NCI-H1694 (cell line): ENCODE measurements at regions not wholly inside any gene's neighbourhood (a gene's known extent, or its start where the extent isn't known, plus 50 kb on each side); places are given as distances from the start of the nearest gene placed in this dataset.
"Not testable (repeated sequence)": the region's sequence is repeated elsewhere in the genome, so short reads cannot be mapped to it uniquely, and the experiment has no call there.

Experiments
- DNase-seq: peaks from one replicate; lab custom pipeline; 2025; lab: John Stamatoyannopoulos, UW

DNA sequence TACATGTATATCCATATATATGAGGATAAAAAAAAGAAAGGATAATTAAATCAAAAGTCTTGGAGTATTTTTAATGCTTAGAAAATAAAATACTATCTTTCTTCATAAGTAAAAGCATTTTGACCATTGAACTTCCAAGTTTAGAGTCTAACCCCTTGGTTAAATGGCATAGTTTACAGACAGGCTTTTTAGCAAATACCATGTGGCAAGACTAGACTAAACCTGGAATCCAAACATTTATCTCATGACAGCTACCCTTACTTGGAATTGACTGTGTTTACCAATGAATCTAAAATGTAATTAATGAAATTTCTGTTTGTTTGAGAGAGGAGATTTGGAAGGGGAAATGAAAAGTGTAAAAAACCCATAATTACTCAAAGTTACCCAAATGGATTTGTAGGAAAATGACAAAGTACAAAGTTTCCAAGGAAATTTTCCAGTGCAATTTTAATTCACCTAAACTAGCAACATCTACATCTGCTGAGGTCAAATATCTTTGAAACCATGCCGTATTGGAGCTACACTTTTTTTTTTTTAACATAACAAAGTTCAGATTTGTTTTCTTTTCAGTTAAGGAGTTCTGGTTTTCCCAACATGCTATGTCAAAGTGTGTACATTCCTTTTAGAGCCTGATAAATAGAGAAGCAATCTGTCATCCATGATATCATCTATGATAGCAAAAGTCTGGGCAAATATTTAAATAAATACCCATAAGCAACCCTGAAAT, 272.1 kb upstream of the DAB2 start:
- no peak for DNase-seq

DNA sequence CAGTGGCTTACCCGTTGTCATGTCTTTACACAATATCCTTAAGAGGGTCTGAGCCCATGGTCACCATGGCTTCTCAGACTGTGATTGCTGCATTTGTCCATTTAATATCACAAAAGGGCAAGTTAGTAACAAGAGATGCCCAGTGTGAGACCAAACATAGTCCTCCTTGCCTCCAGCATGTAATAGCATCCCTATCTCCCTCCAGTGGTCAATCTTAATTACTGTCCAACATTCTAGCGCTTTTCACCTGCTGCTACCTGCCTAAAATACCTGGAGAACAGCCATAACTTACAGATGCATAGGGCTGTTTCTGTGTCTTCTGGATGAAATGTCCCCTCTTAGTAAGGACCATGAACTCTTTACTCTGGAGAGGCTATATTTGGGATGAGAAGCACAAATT, 267.2 kb upstream of the DAB2 start:
- DNase-seq = no peak

DNA sequence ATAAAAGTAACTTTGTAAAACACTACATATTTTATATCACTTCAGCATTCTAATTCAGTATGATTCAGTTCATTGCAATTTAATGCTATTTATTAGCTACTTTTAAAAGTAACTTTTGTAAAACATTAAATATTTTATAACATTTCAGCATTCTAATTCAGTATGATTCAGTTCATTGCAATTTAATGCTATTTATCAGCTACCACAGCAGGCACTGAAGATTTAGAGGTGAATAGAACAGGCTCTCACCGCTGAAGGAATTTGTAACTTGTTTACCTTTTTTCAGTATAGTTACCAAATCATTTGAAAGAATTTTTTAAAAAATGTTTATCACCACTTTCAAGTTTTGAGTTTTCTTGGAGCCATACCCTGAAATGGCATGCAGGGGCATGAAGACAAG, 266.4 kb upstream of the DAB2 start:
- DNase-seq = no peak

DNA sequence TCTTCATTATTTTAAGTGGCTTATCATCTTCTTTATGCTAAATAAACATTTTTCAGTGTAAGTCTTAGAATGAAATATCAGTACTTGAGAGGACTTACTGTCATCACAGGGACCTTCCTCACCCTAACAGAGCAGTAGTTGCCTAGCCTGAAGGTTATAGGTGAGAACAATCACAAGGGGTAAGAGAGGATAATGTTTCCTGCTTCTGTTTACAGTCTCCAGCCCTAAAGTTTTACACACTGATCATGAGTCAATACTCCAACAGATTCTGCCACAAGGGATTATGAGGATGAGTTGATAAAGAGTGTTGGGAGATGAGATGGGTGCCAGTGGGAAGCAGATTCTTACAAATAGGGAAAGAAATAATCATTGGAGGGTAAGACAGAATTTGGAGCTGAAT, 265.1 kb upstream of the DAB2 start:
- no peak for DNase-seq

DNA sequence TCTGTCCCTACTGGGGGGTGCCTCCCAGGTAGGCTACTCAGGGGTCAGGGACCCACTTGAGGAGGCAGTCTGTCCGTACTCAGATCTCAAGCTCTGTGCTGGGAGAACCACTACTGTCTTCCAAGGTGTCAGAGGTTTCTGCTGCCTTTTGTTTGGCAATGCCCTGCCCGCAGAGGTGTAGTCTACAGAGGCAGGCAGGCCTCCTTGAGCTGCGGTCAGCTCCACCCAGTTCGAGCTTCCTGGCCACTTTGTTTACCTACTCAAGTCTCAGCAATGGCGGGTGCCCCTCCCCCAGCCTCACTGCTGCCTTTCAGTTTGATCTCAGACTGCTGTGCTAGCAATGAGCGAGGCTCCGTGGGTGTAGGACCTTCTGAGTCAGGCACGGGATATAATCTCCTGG, 263.1 kb upstream of the DAB2 start:
- DNase-seq = not testable (repeated sequence)

DNA sequence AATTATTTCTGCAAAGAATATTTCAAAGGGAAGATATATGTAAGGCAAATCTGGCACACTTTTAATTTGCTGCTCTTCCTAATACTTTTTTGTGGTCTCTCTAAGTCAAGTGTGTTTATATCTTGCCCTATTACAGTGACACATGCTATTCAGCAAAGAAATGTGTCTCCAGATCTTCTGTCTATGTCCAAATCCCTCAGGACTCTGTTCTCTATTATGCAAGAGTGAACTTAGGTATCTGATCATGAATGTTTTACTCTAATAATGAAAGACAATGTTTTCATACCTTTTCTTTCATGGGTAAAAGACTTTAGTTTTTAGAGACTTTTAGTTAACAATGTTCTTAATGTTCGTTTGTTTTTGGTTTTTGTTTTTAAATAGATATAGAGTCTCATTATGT, 255.4 kb upstream of the DAB2 start:
- DNase-seq = no peak

DNA sequence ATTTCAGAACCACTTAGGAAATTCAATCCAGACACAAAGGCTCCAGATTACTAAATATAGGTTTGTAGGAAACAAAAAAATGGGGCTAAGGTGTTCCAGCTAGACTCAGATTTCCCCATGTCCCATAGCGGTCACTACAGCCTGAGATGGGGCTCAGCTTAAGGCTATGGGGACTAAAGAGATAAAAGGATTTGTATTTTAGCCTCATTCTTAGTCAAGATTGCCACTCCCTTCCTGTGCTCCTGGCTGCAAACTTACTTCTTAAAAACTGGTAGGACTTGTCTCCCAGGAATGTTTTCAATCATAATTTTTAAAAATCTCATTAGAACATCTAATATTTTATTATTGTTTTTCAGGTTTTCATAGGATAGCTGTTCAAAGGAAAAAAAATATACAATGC, 253.8 kb upstream of the DAB2 start:
- no peak for DNase-seq

DNA sequence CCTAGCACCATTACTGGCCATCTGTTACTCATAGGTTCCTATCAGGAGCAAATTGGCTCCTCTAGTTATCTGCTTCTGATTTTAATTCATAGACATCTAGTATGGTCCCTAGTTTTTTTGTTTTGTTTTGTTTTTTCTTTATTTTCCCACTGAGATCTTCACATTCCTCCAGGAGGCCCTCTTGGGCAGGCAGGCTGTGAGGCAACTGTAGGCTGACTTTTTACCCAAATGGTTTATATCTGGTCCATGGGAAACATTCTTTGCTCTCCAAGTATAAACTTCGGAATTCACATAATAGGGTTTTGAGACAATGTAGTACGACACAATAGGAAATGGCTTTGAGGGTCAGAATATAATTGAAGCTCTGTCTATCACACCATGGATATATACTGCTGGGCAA, 250.9 kb upstream of the DAB2 start:
- no peak for DNase-seq

DNA sequence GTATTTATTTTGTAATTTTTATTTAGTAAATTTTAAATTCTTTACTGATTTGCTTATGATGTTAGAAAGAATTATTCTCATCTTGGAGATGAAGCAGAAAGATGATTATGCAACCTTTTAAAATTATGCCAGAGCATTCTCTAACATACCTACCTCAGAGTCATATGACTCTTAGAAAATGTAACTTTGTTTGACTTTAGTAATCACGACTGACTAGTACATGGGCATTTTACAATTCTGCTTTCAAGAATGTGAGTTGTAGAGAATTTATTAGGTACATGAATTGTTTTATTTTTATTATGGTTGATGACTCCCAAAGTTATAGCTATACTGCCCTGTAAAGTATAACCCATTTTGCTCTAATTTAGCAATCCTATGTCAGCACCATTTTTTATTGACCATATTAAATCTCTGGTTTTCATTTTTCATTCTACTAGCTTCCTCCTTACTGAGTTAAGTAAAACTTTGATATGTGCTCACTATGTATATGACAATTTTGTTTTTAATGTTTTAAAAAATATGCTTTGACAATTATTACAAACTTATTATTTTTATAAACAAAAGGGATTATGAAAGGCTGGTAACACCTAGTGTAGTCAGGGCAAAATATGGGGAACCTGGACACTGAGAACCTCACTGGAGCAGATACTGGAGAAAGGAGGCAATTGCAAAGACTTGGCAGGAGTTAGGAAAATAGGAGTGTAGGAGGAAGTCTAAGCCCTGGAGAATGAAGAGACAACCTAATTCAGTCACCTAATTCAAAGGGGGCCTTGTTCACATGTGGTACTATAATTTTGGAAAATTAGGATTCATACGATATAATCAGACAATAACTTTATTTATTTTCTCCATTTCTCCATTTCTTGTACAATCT, 249.7 kb upstream of the DAB2 start:
- DNase-seq = no peak

DNA sequence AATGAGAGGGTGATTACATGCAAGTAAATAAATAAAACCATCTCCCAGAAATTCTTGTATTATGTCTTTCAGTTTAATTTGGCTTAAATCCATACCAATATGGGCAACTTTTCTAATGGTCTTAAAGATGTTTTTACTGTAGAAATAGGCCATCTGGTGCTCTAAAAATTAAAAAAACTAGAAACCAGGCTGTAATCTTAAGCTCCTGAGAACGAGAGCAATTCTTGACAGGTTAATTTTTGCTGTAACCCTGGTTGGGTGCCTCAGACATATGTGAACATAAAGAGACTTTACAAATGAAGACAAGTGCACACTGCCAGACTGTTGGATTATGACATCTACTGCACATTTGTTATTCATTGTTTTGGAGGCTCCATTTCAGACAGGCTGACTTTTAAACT, 246.8 kb upstream of the DAB2 start:
- DNase-seq = no peak

DNA sequence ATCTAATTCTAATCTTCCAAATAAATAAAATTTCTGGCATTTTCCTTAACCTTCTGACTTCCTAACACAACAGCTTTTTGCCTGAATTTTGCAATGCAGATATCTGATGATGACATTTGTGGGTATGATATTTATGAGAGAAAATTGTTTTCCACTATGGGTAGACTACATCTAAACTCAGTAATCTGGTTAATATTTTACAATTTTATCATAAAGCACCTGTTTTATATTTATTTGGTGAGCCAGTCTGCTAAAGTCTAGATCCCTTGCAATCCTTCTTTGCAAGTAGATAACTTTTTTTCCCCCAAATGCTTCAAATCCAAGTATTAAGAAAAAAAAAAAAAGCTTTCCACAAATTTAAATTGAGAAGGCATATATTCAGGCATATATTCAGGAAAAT, 246.2 kb upstream of the DAB2 start:
- no peak for DNase-seq

DNA sequence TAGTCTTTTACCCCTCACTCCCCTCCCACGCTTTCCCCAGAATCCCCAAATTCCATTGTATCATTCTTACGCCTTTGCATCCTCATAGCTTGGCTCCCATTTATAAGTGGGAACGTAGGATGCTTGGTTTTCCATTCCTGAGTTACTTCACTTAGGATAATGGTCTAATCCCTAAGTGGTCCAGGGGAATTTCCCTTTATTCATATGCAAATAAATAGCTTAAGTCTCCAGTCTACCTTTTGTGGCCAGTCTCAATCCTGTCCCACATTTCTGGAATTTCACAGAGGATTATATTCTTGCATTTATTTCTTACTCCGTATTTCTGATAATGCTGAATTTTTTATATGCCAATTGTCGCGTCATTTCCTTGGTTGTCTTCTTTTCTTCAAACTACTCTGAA, 245.6 kb upstream of the DAB2 start:
- DNase-seq = no peak

DNA sequence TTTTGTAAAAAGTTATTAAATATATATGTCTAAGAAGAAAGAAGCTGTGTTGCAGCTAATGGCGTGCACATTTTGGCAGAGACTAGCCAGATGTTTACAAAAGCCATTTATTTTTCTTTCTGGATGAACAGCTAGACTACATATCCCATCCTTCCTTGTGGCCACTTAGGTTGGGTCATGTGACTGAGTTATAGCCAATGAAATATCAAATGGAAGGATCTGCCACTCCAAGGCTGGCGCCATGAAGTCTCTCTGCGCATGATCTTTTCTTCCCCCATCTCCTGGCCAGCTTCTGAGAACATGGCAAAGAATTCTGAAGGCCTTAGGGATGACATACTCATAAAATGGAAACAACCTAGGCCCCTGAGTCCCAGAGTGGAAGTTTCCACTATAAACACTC, 244.2 kb upstream of the DAB2 start:
- no peak for DNase-seq

DNA sequence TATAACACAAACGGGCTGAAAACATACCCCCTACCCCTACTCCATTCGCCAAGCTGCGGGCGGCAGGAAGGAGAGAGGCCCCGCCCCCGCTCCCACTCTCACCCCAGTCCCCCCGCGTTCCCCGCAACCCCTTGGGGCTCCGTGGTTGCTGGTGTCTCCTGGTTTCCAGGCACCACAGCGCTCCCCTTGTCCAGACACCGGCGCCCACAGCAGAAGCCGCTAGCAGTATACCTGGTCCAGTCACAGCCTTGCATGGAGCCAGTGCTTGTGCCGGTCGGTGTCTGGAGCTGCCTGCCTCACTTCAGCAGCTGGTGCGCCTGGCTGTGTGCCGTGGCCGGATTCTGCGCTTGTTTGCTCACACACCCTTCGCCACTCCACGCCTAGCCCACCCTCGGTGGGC, 240.5 kb upstream of the DAB2 start:
- no peak for DNase-seq

DNA sequence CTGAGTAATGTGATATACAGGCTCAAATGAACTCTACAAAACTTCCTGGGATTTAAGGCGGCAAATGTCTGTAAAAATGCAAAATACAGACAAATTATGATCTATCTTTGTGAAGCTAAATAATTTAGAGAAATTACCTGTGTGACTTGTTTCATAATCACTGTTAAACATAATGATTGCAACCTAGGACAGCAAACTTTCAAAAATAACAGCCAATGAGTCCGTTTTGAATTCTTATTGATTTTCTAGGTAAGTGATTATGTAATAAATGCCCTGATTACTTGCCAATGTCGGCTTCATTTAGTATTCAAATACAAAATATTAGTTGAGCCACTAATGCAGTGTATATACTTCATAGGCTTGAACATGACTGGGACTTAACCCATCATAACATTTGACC, 238.2 kb upstream of the DAB2 start:
- DNase-seq = no peak

DNA sequence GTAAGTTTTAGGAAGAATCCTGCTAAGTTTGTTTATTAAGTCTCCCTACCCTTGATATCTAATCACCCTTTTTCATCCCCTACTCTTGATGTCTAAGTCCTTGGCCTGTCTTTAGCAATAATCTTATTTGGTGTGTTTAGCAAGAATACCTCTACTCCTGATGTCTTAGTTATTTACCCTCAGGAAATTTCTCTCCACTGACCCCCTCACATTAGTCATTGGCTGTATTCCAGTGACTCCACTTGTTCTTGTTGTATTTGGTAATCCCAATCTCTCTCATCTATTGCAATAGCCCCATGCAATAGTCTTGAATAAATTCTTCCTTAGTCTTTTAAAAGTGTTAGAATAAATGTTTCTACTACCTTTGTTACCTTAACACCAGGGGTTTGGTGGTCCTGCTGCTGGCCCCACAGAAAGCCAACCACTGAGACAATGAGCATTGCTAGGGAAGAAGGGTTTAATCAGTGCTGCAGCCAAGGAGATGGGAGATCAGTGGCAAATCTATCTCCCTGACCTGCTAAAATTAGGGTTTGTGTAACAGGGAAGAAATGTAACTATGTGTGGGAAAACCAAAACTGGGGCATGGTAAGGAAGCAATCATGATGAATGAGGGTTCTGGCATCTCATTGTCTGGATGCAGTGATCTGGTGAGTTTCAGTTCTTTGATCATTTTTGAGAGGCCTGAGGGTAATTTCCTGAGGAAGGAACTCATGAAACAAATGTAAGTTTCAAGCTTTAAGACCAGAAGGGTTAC, 236.4 kb upstream of the DAB2 start:
- DNase-seq = no peak

DNA sequence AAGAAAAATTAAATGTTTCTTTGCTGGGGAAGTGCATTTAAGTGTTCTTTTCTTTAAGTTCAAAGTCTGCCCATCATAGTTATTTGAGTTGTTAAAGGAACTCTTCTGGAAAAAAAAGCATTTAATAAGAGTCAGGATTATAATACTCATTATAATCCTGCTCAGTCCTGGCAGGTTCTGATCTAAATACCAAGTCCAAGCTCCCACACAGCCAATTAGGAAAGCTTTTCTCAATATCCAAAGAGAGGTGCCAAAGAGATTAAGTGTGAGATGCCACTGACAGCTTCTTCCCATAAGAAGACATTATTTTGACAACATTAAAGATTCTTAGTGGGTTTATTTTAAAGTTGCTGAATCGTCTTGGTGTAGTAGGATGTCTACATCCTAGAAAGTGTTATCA, 235.2 kb upstream of the DAB2 start:
- DNase-seq = no peak

DNA sequence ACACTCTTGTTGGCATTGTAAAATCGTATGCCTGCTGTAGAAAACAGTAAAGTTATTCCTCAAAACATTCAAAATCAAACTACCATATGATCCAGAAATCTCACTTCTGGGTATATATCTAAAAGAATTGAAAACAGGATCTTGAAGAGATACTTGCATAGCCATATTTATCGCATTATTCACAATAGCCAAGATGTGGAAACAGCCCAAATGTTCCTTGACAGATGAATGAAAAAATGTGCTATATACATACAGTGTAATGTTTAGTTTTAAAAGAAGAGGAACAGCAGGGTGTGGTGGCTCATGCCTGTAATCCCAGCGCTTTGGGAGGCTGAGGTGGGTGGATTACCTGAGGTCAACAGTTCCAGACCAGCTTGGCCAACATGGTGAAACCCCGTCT, 234.1 kb upstream of the DAB2 start:
- DNase-seq = no peak

DNA sequence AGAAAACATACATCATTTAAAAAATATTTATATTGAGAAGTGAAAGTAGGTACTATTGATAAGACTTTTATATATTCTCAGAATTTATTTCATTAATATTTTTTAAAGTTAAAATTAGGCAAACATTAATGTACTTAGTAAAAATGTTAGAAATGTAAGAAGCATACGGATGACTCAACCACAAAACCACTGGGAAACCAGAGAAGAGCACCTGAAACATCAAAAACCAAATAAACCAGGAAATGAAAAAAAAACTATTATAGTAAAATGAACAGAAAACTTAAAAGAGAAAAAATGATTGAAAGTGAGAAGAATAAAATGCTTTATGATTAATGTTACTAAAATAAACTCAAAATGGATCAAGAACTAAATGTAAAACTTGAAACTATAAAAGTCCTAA, 233.2 kb upstream of the DAB2 start:
- no peak for DNase-seq

DNA sequence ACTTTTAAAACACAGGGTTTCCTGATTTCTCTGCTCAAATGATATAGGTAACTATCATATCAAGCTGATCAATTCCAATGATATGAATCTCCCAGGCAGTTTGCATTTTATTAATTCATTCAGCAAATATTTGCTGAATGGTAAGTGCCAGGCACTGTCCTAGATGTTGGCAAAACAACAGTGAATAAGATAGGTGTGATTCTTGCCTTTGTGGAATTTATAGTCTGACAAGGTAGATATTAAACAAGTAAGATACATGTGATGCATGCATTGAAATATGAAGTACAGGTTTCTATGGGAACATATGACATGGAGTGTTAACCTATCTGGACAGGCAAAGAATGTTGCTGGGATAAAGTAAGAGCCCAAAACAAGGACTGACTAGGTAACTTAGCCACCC, 231.8 kb upstream of the DAB2 start:
- no peak for DNase-seq

DNA sequence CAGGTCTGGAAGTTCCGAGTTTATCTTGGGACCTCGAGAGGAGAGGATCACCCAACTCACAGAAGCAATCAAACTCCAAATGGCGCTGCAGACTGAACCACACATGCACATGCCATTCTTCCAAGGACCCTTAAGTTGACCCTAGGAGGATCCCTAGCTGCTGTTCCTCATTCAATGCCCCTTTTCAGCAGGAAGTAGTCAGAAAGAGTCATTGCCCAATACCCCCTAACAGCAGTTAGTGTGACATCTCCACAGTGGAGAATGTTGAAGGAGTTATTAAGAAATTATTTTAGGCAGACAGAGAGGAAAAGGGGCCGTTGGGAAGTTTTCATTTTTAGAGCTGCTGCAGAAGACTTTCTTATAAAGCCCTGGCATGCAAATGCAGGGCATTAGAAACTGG, 229.9 kb upstream of the DAB2 start:
- no peak for DNase-seq

DNA sequence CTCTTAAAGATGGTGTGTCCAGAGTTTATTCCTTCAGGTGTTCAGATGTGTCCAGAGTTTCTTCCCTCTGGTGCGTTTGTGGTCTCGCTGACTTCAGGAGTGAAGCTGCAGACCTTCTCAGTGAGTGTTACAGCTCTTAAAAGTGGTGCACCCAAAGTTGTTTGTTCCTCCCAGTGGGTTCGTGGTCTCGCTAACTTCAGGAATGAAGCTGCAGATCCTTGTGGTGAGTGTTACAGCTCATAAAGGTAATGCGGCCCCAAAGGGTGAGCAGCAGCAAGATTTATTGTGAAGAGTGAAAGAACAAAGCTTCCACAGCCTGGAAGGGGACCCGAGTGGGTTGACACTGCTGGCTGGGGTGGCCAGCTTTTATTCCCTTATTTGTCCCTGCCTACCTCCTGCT, 227.7 kb upstream of the DAB2 start:
- not testable (repeated sequence) for DNase-seq

DNA sequence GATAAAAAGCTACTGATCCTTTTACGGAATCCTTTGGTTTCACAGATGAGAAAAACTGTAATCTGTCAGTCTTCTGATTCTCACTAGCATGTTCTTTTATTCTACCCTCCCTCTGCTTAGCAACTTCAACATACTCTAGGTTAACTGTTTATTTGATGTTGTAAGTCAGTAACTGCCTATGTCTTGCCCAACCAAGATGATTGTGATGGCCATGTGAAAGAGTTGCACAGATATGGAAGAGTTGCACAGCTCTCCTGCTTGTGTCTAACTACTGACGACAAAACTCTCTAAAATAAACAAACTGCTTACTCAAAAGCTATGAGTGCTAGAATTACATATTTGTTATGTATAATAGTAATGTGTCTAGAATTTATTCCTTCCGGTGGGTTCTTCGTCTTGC, 227.3 kb upstream of the DAB2 start:
- DNase-seq = no peak
